ENCODE measurements at regions not wholly inside any gene's neighbourhood (a gene's known extent, or its start where the extent isn't known, plus 50 kb on each side); places are given as distances from the start of the nearest gene placed in this dataset.

GRCh38 chr10:131778842-131779241, 122.0 kb upstream of the PPP2R2D start:
- no peak for TF ChIP-seq CTCF (IDR thresholded peaks at IDR 0.05; ENCODE audit: poor library complexity, severe bottlenecking)
- no peak for TF ChIP-seq SMC3 (conservative IDR thresholded peaks at IDR 0.05; ENCODE audit: poor library complexity)
- TF ChIP-seq EP300 (conservative IDR thresholded peaks at IDR 0.05; ENCODE audit: poor library complexity, severe bottlenecking) = no peak
- no peak for TF ChIP-seq MXI1 (conservative IDR thresholded peaks at IDR 0.05; ENCODE audit: poor library complexity, severe bottlenecking)
- no peak for TF ChIP-seq TAF1 (IDR thresholded peaks at IDR 0.05; ENCODE audit: low read depth)
